ENCODE measurements at regions not wholly inside any gene's neighbourhood (a gene's known extent, or its start where the extent isn't known, plus 50 kb on each side); places are given as distances from the start of the nearest gene placed in this dataset.

- TF ChIP-seq NFRKB (IDR thresholded peaks at IDR 0.05): no peak
- TF ChIP-seq L3MBTL2 (conservative IDR thresholded peaks at IDR 0.05): no peak
- TF ChIP-seq BHLHE40 (IDR thresholded peaks at IDR 0.05; ENCODE audit: borderline replicate concordance): no peak
- TF ChIP-seq SP1 (IDR thresholded peaks at IDR 0.05): no peak
Measured at GRCh38 chr1:99369154-99369553, 104.9 kb downstream of the PLPPR4 start.
